Dermis microvascular lymphatic vessel endothelial cell (primary cell): ENCODE measurements at regions not wholly inside any gene's neighbourhood (a gene's known extent, or its start where the extent isn't known, plus 50 kb on each side); places are given as distances from the start of the nearest gene placed in this dataset.

Experiments used
- DNase-seq, 2 donors: peaks; one replicate each; pipeline versions ENCODE4 v3.0.0 to v3.0.0-alpha.2; 2010; ENCODE audit warnings: low read depth in 2 of 2

- no peak for DNase-seq
These were observed 673.3 kb downstream of the KCNT2 start for GRCh38 chr1:195934817-195935553.

GRCh38 chr1:195933835-195934234, 674.4 kb downstream of the KCNT2 start:
- DNase-seq, result no peak

- DNase-seq, result no peak
These were observed 692.4 kb downstream of the KCNT2 start for GRCh38 chr1:195915826-195916225.

DNA sequence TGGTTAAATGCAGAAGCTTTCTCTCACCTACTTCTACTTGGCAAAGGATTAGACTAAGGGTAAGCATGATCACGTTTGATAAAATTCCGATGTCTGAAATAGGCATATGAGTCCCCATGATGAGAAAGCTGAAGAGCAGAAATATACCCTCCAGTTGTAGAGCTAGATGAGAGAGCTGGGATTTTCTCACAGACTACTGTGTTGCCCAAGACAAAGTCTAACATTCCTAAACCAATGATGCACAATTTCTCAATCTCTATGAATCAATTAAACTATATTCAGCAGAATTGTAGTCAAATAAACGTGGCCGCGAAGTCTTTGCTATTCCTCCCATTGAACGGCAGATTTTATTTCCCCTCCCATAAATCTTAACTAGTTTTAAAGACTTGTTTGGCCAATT, 699.2 kb downstream of the KCNT2 start:
- DNase-seq, result no peak

DNA sequence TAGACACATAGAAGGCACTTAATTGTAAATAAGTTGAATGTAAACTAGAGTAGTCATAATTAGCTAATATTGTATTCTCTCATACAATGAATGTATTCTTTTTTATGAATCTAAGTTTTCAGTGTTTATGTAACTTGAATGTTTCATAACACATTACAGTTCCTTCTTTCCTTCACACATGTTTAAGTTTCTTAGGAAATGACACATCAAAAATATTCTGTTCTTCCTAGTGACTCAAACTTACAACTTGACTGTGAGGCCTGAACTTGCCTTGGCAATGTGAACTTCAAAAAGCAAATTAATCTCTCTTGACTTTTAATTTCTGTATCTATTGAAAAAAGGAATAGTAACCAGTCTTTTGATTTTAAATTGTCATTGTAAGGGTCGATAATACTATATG, 700.1 kb downstream of the KCNT2 start:
- DNase-seq, result no peak

DNA sequence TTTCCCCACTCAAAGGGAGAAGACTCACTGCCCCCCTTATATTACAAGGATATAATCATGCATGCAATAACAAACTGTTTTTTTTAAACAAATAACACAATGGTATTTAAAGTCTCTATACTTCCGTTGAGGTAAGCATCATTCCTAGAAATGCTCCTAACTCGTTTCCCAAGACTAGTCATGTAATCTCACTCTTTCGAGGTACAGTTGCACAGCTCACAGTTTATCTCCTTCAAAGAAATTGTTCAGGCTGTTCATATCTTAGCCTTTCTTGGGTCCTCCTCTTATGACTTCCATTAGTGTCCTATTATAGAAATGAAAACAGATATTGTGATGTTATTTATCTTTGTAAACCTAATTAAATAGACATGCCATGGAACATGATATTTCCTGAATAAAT, 705.0 kb downstream of the KCNT2 start:
- DNase-seq, result no peak

GRCh38 chr1:195902779-195903178, 705.5 kb downstream of the KCNT2 start:
- no peak for DNase-seq

DNA sequence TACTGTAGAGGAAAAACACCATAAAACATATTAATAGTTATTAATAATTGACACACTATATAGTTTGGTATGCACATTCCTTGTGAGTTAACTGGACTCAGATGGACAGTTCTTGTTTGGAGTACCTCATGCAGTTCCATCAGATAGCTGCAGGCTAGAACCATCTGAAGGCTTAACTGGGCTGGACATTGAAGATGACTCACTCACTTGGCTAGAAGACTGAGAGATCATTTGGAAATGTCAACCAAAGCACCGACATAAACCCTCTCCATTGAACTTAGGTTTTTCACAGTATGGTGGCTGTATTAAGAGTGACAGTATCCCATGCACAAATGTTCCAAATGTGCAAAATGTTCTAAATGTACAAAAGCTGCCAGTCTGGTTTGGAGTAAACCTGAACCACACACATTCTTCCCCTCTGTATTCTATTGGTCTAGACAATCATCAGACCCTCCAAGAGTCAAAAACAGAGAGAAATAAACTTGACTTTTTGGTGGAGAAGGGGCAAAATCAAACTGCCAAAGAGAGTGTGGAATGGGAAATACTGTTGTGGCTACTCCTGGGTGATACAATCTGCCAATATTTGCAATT, 708.4 kb downstream of the KCNT2 start:
- DNase-seq, result no peak

- no peak for DNase-seq
These were observed 709.3 kb downstream of the KCNT2 start for GRCh38 chr1:195898924-195899323.

- no peak for DNase-seq
These were observed 709.9 kb downstream of the KCNT2 start for GRCh38 chr1:195898373-195898772.

- no peak for DNase-seq
These were observed 711.2 kb downstream of the KCNT2 start for GRCh38 chr1:195897076-195897475.

- DNase-seq, result no peak
These were observed 713.8 kb downstream of the KCNT2 start for GRCh38 chr1:195894411-195894810.

DNA sequence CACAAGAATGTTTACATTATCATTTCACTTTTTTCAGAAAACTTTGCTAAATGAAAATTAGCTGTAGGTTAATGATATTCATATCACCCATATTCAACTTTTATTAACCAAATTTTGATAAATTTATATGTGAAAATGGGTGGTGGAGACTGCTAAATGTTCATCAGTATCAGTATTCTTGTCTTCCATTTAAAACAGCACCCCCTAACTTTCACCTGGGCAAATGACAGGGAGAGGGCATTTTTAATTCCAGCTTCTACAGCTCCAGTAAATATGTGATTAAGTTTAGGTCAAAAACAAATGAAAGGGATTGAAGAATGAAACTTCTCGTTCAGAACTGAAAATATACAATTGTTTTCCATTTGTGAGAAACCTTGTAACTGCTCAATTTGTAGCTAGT, 722.2 kb downstream of the KCNT2 start:
- no peak for DNase-seq

DNA sequence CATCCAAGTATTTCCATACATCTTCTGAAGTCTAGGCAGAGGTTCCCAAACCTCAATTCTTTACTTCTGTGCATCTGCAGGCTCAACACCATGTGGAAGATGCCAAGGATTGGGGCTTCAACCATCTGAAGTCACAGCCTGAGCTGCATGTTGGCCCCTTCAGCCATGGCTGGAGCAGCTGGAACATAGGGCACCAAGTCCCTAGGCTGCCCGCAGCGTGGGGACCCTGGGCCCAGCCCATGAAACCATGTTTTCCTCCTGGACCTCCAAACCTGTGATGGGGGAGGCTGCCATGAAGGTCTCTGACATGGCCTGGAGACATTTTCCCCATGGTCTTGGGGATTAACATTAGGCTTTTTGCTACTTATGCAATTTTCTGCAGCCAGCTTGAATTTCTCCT, 729.8 kb downstream of the KCNT2 start:
- no peak for DNase-seq

GRCh38 chr1:195876792-195877191, 731.4 kb downstream of the KCNT2 start:
- DNase-seq, result no peak

GRCh38 chr1:195872376-195872775, 735.9 kb downstream of the KCNT2 start:
- no peak for DNase-seq

GRCh38 chr1:195867638-195868037, 740.6 kb downstream of the KCNT2 start:
- no peak for DNase-seq

- no peak for DNase-seq
These were observed 741.4 kb downstream of the KCNT2 start for GRCh38 chr1:195866781-195867222.

GRCh38 chr1:195866091-195866780, 742.0 kb downstream of the KCNT2 start:
- no peak for DNase-seq

- no peak for DNase-seq
These were observed 756.4 kb downstream of the KCNT2 start for GRCh38 chr1:195851804-195852203.

DNA sequence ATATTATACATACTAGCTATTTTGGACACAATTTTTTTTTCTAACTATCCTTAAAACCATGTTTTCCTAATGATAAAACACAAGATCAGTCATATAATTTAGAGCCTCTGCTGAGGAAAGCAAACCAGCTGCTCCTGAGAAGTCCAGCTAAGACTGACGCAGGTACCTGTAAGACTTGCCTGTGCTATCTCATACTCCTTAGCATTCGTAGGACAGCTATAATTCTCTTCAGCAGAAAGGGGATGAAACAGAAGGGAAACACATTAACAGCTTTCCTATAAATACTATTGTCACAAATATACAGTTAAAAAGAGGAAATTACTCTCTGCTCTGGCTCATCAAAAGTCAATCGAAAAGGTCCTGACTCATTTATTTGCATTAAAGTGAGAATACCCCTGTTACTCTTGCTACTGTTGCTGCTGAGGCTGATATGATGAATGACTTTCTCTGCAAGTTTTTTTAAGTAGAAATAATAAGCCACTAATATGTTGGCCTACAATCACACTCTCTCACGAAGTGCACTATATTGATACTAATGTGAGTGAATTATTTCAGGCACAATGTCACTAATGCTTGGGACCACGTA, 757.1 kb downstream of the KCNT2 start:
- DNase-seq, result no peak

DNA sequence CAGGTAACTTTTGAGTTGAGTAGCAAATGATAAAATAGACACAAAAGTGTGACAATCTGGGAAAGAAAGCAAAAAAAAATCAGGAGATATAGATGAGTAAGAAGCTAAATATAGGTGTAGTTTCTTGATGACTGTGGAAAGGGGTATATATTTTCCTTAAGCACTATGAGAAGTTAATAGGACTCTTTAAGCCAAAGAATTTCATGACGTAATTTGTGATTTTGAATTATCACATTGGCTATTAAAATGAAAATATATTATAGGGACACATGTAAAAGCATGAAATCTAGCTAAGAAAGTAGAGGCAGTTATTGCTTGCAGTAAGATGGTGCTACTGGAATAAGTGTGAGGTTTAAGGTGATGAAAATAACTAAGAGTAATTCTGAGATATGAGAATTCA, 759.1 kb downstream of the KCNT2 start:
- DNase-seq, result no peak
